SU-DHL-6 (cell line): ENCODE measurements at regions not wholly inside any gene's neighbourhood (a gene's known extent, or its start where the extent isn't known, plus 50 kb on each side); places are given as distances from the start of the nearest gene placed in this dataset.

Experiments
- H2AFZ ChIP-seq: fragments of 200-600 bp; sonication (generic); 2 replicates; pipeline ENCODE4 v1.6.1; 2014; ENCODE audit warnings: low read depth, mild to moderate bottlenecking, moderate library complexity, mixed read lengths, antibody characterized with exemption, low read length; ENCODE audit not compliant: severe bottlenecking
- H3F3A ChIP-seq: fragments of 200-600 bp; shearing (Covaris generic); 2 replicates; pipeline ENCODE4 v1.6.0; 2016; ENCODE audit warnings: antibody characterized with exemption, mild to moderate bottlenecking; ENCODE audit not compliant: insufficient read depth
- H3K27ac ChIP-seq: fragments of 200-600 bp; sonication (generic); 2 replicates; pipeline ENCODE4 v1.5.1; 2016; ENCODE audit warnings: low read depth, mild to moderate bottlenecking, low read length, moderate library complexity, mixed read lengths
- H3K27me3 ChIP-seq: fragments of 200-600 bp; sonication (generic), shearing (Covaris generic); 2 replicates; pipeline ENCODE4 v1.6.0; 2014; ENCODE audit warnings: mild to moderate bottlenecking, low read length
- H3K36me3 ChIP-seq: fragments of 200-600 bp; sonication (generic); 2 replicates; pipeline ENCODE4 v1.6.1; 2014; ENCODE audit warnings: mild to moderate bottlenecking, low read length, mixed read lengths
- H3K4me2 ChIP-seq: fragments of 300-600, 200-600 bp; shearing (Covaris generic), sonication (generic); 2 replicates; pipeline ENCODE4 v1.6.0; 2014; ENCODE audit warnings: low read length, low read depth, mild to moderate bottlenecking; ENCODE audit not compliant: poor library complexity, severe bottlenecking
- H3K4me3 ChIP-seq: fragments of 200-600 bp; sonication (generic); 2 replicates; pipeline ENCODE4 v1.5.1; 2014; ENCODE audit warnings: antibody characterized with exemption, low read length, mild to moderate bottlenecking, mixed read lengths; ENCODE audit not compliant: insufficient read depth, poor library complexity, severe bottlenecking
- H3K79me2 ChIP-seq: fragments of 200-600 bp; sonication (generic); 2 replicates; pipeline ENCODE4 v1.6.1; 2014; ENCODE audit warnings: mild to moderate bottlenecking, low read length, moderate library complexity; ENCODE audit not compliant: insufficient read depth
- H3K9ac ChIP-seq: fragments of 200-600 bp; sonication (generic); 2 replicates; pipeline ENCODE4 v1.7.0; 2014; ENCODE audit warnings: mild to moderate bottlenecking, low read length
- H3K9me2 ChIP-seq: fragments of 200-600 bp; sonication (generic); replicated peaks from 2 replicates; pipeline ENCODE4 v1.6.1; 2014; ENCODE audit warnings: low read length; ENCODE audit not compliant: insufficient read depth
- H3K9me3 ChIP-seq: fragments of 200-600 bp; sonication (generic); 2 replicates; pipeline ENCODE4 v1.6.1; 2014; ENCODE audit warnings: low read length, mixed read lengths; ENCODE audit not compliant: insufficient read depth
- H4K20me1 ChIP-seq: fragments of 200-600 bp; sonication (generic); 2 replicates; pipeline ENCODE4 v1.6.1; 2014; ENCODE audit warnings: low read depth, mild to moderate bottlenecking, antibody characterized with exemption, low read length, moderate library complexity, mixed read lengths
- CTCF ChIP-seq: fragments of 200-600 bp; sonication (generic); IDR thresholded peaks from one replicate; pipeline ENCODE4 v1.5.1; 2017; ENCODE audit warnings: antibody characterized with exemption, mild to moderate bottlenecking, low read length, moderate library complexity; ENCODE audit not compliant: insufficient read depth, poor library complexity, severe bottlenecking
- EZH2phosphoT487 ChIP-seq: fragments of 200-600 bp; sonication (generic), shearing (Covaris generic); conservative IDR thresholded peaks from 2 replicates; pipeline ENCODE4 v1.6.1; 2018; ENCODE audit warnings: mild to moderate bottlenecking, antibody characterized with exemption, low read length, moderate library complexity, mixed read lengths

DNA sequence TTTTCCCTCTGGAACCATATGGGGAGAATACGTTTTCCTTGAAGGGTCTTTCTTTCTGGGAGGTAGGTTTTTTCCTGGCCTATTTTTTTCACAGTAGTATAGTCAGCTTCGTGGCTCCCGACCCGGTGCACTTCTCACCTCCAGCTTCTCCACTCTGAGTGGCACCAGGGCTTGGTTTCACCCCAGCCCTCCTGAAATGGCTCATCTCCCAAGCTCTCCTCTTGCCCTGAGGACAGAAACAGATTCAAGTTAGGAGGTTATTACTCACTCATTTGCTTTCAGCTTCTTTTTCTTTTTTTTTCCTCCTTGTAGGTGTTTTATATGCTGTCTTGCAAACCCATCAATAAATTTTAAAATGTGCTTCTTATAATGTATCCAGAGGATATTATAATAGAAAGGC lies 199.3 kb downstream of the RFC3 start:
- Histone ChIP-seq H2AFZ (no peak overlapping the region), H3K9ac (no peak overlapping the region), H3K4me3 (no peak overlapping the region), H3K27me3 (no peaks in the 10 kb centered on the region), H3K9me3 (peaks cover 6% of the 10 kb centered on the region; the same call in 1 of the 2 replicates), H3K27ac (no peak overlapping the region), H3K36me3 (no peaks in the 10 kb centered on the region), H4K20me1 (no peaks in the 10 kb centered on the region), H3K9me2 (no peaks in the 10 kb centered on the region), H3F3A (no peaks in the 10 kb centered on the region), H3K4me2 (no peak overlapping the region), H3K79me2 (no peaks in the 10 kb centered on the region)
- TF ChIP-seq CTCF (no peak), EZH2phosphoT487 (no peak)

DNA sequence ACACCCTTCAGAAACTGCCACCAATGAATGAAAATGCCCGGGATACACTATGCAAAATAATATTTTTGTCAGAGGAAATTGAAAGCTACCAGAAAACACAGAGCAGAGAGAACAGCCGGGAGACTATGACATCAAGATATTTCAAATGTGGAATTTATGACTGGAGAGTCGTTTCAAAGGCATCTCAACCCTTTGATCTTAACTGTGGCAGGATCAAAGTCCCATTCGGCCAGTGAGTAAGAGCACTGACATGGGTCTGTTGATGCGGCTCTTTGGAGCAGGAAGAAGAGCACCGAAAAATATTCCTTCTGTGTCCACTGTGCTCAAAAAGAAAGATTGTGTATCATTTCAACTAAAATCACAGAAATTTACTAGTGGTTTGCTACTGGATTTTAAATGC lies 201.9 kb downstream of the RFC3 start:
- Histone ChIP-seq H3F3A (no peaks in the 10 kb centered on the region), H3K79me2 (no peaks in the 10 kb centered on the region), H3K4me3 (no peak overlapping the region), H3K9me2 (no peaks in the 10 kb centered on the region), H3K27ac (no peak overlapping the region), H4K20me1 (no peaks in the 10 kb centered on the region), H3K4me2 (no peak overlapping the region), H3K27me3 (no peaks in the 10 kb centered on the region), H2AFZ (no peak overlapping the region), H3K36me3 (no peaks in the 10 kb centered on the region), H3K9me3 (peaks cover 6% of the 10 kb centered on the region; the same call in 1 of the 2 replicates), H3K9ac (no peak overlapping the region)
- TF ChIP-seq EZH2phosphoT487, result no peak
- no peak for TF ChIP-seq CTCF

- no peaks in the 10 kb centered on the region for H3K36me3 ChIP-seq
- H3K27me3 ChIP-seq, result no peaks in the 10 kb centered on the region
- H3K79me2 ChIP-seq, result no peaks in the 10 kb centered on the region
- TF ChIP-seq EZH2phosphoT487 (no peak), CTCF (no peak)
- H3K4me3 ChIP-seq, result no peak overlapping the region
- H3F3A ChIP-seq, result no peaks in the 10 kb centered on the region
- no peak overlapping the region for H3K9ac ChIP-seq
- H2AFZ ChIP-seq, result no peak overlapping the region
- peaks cover 6% of the 10 kb centered on the region; the same call in 1 of the 2 replicates for H3K9me3 ChIP-seq
- H4K20me1 ChIP-seq, result no peaks in the 10 kb centered on the region
- no peaks in the 10 kb centered on the region for H3K9me2 ChIP-seq
- H3K4me2 ChIP-seq, result no peak overlapping the region
- no peak overlapping the region for H3K27ac ChIP-seq
Observed at GRCh38 chr13:34020388-34020787, 202.4 kb downstream of the RFC3 start.
